GM23338 (cell line): ENCODE measurements at regions not wholly inside any gene's neighbourhood (a gene's known extent, or its start where the extent isn't known, plus 50 kb on each side); places are given as distances from the start of the nearest gene placed in this dataset.

Experiments
- ATAC-seq: fragments of 200-7000 bp; cut with Tn5 transposase; 3 replicates; pipeline ENCODE4 v1.9.1; 2020
- DNase-seq: peaks from one replicate; pipeline ENCODE4 v3.0.0-alpha.2; 2015; ENCODE audit warnings: low spot score
- H2AFZ ChIP-seq: fragments of 200-600 bp; sonication (generic); 2 replicates; pipeline ENCODE4 v1.8.0; 2016; ENCODE audit warnings: antibody characterized with exemption, mild to moderate bottlenecking, moderate library complexity
- H3F3A ChIP-seq: fragments of 200-600 bp; sonication (generic); replicated peaks from 2 replicates; pipeline ENCODE4 v1.8.0; 2017; ENCODE audit warnings: antibody characterized with exemption, mixed run types, low read depth
- H3K27ac ChIP-seq: fragments of 200-600 bp; sonication (generic); 2 replicates; pipeline ENCODE4 v1.6.1; 2016; ENCODE audit warnings: low read depth
- H3K27me3 ChIP-seq: fragments of 200-600 bp; sonication (generic); 2 replicates; pipeline ENCODE4 v1.8.0; 2016; ENCODE audit warnings: mild to moderate bottlenecking, mixed run types, moderate library complexity; ENCODE audit not compliant: insufficient read depth
- H3K36me3 ChIP-seq: fragments of 200-600 bp; sonication (generic); 2 replicates; pipeline ENCODE4 v1.8.0; 2016; ENCODE audit warnings: mild to moderate bottlenecking; ENCODE audit not compliant: insufficient read depth
- H3K4me1 ChIP-seq: fragments of 200-600 bp; sonication (generic); 2 replicates; pipeline ENCODE4 v1.8.0; 2016; ENCODE audit warnings: mild to moderate bottlenecking, moderate library complexity; ENCODE audit not compliant: insufficient read depth
- H3K4me2 ChIP-seq: fragments of 200-600 bp; sonication (generic); 2 replicates; pipeline ENCODE4 v1.7.1; 2017; ENCODE audit warnings: mixed run types
- H3K4me3 ChIP-seq: fragments of 200-600 bp; sonication (generic); 2 replicates; pipeline ENCODE4 v1.6.1; 2016; ENCODE audit warnings: mixed run types
- H3K79me2 ChIP-seq: fragments of 200-600 bp; sonication (generic); replicated peaks from 2 replicates; pipeline ENCODE4 v1.8.0; 2017; ENCODE audit warnings: mild to moderate bottlenecking; ENCODE audit not compliant: insufficient read depth
- H3K9me2 ChIP-seq: fragments of 200-600 bp; sonication (generic); 2 replicates; pipeline ENCODE4 v1.8.0; 2017; ENCODE audit not compliant: insufficient read depth
- H4K20me1 ChIP-seq: fragments of 200-600 bp; sonication (generic); replicated peaks from 2 replicates; pipeline ENCODE4 v1.8.0; 2017; ENCODE audit warnings: mild to moderate bottlenecking; ENCODE audit not compliant: insufficient read depth
- H3K27ac Mint-ChIP-seq: 2 replicates; pipeline ENCODE4 v1.8.0; 2020; ENCODE audit warnings: inconsistent platforms, mild to moderate bottlenecking, moderate library complexity, mixed read lengths
- H3K27me3 Mint-ChIP-seq: 3 replicates; pipeline ENCODE4 v1.8.0; 2022; ENCODE audit warnings: low read depth, mild to moderate bottlenecking, moderate library complexity, mixed read lengths, inconsistent platforms; ENCODE audit not compliant: insufficient read depth, poor library complexity
- H3K36me3 Mint-ChIP-seq: 3 replicates; pipeline ENCODE4 v1.8.0; 2021; ENCODE audit warnings: low read depth, mild to moderate bottlenecking, inconsistent platforms, moderate library complexity, mixed read lengths
- H3K4me1 Mint-ChIP-seq: 3 replicates; pipeline ENCODE4 v1.8.0; 2020; ENCODE audit warnings: mild to moderate bottlenecking, inconsistent platforms, mixed read lengths
- H3K4me3 Mint-ChIP-seq: 3 replicates; pipeline ENCODE4 v1.8.0; 2021; ENCODE audit warnings: moderate library complexity, mild to moderate bottlenecking, inconsistent platforms, mixed read lengths
- H3K9me3 Mint-ChIP-seq: 3 replicates; pipeline ENCODE4 v1.8.0; 2020; ENCODE audit warnings: moderate library complexity, mild to moderate bottlenecking, inconsistent platforms, mixed read lengths
- CREB1 ChIP-seq: fragments of 250-450 bp; sonication (Bioruptor Pico); IDR thresholded peaks from 2 replicates; pipeline ENCODE4 v1.5.0; 2020; ENCODE audit warnings: low read depth, mild to moderate bottlenecking, moderate library complexity
- CTCF ChIP-seq, 2 experiments: fragments of 200-600 bp in 1 of 2; sonication (generic) in 1 of 2; conservative IDR thresholded peaks; 2 replicates each; pipeline versions ENCODE4 v1.5.1 to v1.6.1; 2016 to 2017; ENCODE audit warnings: antibody characterized with exemption in 2 of 2, low read depth in 2 of 2, mild to moderate bottlenecking in 2 of 2, moderate library complexity in 1 of 2
- ETS1 ChIP-seq: IDR thresholded peaks from 2 replicates; pipeline ENCODE4 v1.6.1; 2016; ENCODE audit warnings: antibody characterized with exemption
- EZH2phosphoT487 ChIP-seq: fragments of 200-600 bp; sonication (generic); IDR thresholded peaks from one replicate; pipeline ENCODE4 v1.8.1; 2018; ENCODE audit warnings: antibody characterized with exemption; ENCODE audit not compliant: unreplicated experiment
- JUNB ChIP-seq: IDR thresholded peaks from one replicate; pipeline ENCODE4 v1.6.1; 2016; ENCODE audit warnings: antibody characterized with exemption; ENCODE audit not compliant: unreplicated experiment
- NANOG ChIP-seq: IDR thresholded peaks from 2 replicates; pipeline ENCODE4 v1.6.1; 2016; ENCODE audit warnings: antibody characterized with exemption, borderline replicate concordance
- STAT1 ChIP-seq: IDR thresholded peaks from one replicate; pipeline ENCODE4 v1.6.1; 2016; ENCODE audit warnings: antibody characterized with exemption; ENCODE audit not compliant: unreplicated experiment
- ZNF114 ChIP-seq: fragments of 250-450 bp; sonication (Bioruptor Pico); IDR thresholded peaks from 2 replicates; pipeline ENCODE4 v1.5.0; 2020; ENCODE audit warnings: mild to moderate bottlenecking, moderate library complexity
- TF ChIP-seq, protein P1 (sequence below): IDR thresholded peaks from one replicate; pipeline ENCODE4 v1.6.1; 2018; ENCODE audit warnings: antibody characterized with exemption; ENCODE audit not compliant: unreplicated experiment

- no peak for TF ChIP-seq CTCF (conservative IDR thresholded peaks at IDR 0.05; ENCODE audit: low read depth in 2 of 2)
- no peak for TF ChIP-seq ETS1
- no peak for TF ChIP-seq NANOG
- TF ChIP-seq CREB1 (CRISPR knock-in tag) = no peak
- TF ChIP-seq ZNF114 (CRISPR knock-in tag) = no peak
These were observed 185.9 kb downstream of the ANAPC1 start (continued) for GRCh38 chr2:111698089-111698488.

- Histone ChIP-seq H3K9me2 (no peaks in the 10 kb centered on the region), H3F3A (no peaks in the 10 kb centered on the region), H3K4me3 (no peak overlapping the region), H2AFZ (peak overlapping the region; percentile 83; the same call in 1 of the 2 replicates), H3K36me3 (no peaks in the 10 kb centered on the region), H3K4me2 (no peak overlapping the region), H3K79me2 (no peaks in the 10 kb centered on the region), H3K27me3 (no peaks in the 10 kb centered on the region), H3K27ac (no peak overlapping the region), H4K20me1 (no peaks in the 10 kb centered on the region), H3K4me1 (peaks cover 4% of the 10 kb centered on the region; the same call in 1 of the 2 replicates)
- peaks cover 20% of the 10 kb centered on the region for H3K4me1 Mint-ChIP-seq
- no peak overlapping the region for H3K4me3 Mint-ChIP-seq
- peaks cover 4% of the 10 kb centered on the region; the same call in 1 of the 3 replicates for H3K9me3 Mint-ChIP-seq
- H3K27ac Mint-ChIP-seq = peak overlapping the region; percentile 89
- ATAC-seq (no peak), DNase-seq (peak; percentile 50)
- TF ChIP-seq STAT1 = no peak
- peak in 1 of 2 experiments; percentile 56; a peak in 2 of 4 replicates for TF ChIP-seq CTCF (conservative IDR thresholded peaks at IDR 0.05; ENCODE audit: low read depth in 2 of 2)
- peaks cover 13% of the 10 kb centered on the region; the same call in 2 of the 3 replicates for H3K36me3 Mint-ChIP-seq
- H3K27me3 Mint-ChIP-seq = peaks cover 18% of the 10 kb centered on the region
These were observed 185.0 kb downstream of the ANAPC1 start for GRCh38 chr2:111698743-111699554.

DNA sequence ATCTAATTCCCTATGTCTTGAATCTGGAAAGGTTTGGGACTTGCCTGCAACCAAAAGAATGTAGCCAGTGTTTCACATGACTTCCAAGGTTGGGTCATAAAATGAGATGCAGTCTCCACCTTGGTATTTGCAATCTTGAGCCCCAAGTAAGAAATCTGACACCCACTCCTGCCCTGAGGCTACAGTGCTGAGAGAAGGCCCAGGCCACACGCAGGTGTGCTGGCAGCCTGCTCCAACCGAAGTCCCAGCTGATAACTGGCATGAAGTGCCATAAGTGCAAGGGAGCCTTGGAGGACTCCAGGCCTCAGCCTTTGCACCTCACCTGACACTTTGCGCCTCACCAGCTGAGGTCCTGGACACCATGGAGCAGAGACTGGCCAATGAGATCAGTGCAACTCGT, 182.7 kb downstream of the ANAPC1 start:
- peak overlapping the region; percentile 45; the same call in 1 of the 2 replicates for H2AFZ ChIP-seq
- H3K4me3 ChIP-seq = no peak overlapping the region
- H3K27me3 Mint-ChIP-seq = peaks cover 22% of the 10 kb centered on the region
- H3K79me2 ChIP-seq = no peaks in the 10 kb centered on the region
- no peak overlapping the region for H3K27ac ChIP-seq
- H3K4me3 Mint-ChIP-seq = no peak overlapping the region
- H3K36me3 Mint-ChIP-seq = 0 out of 3 replicates have a peak, but pooled peaks cover under 1% of the 10 kb centered on the region
- H3K36me3 ChIP-seq = no peaks in the 10 kb centered on the region
- H3K9me3 Mint-ChIP-seq = no peaks in the 10 kb centered on the region
- peaks cover 4% of the 10 kb centered on the region; the same call in 1 of the 2 replicates for H3K4me1 ChIP-seq
- no peak overlapping the region for H3K4me2 ChIP-seq
- H3K27me3 ChIP-seq = no peaks in the 10 kb centered on the region
- DNase-seq (no peak), ATAC-seq (no peak)
- H3K4me1 Mint-ChIP-seq = peaks cover 40% of the 10 kb centered on the region
- H3K27ac Mint-ChIP-seq = no peak overlapping the region
- H3F3A ChIP-seq = peaks cover 7% of the 10 kb centered on the region
- H3K9me2 ChIP-seq = no peaks in the 10 kb centered on the region
- H4K20me1 ChIP-seq = no peaks in the 10 kb centered on the region
- no peak for TF ChIP-seq CREB1 (CRISPR knock-in tag)
- no peak for TF ChIP-seq STAT1
- no peak for TF ChIP-seq EZH2phosphoT487
- no peak for TF ChIP-seq ETS1
- no peak for TF ChIP-seq NANOG
- no peak for TF ChIP-seq JUNB
- TF ChIP-seq, protein P1, sequence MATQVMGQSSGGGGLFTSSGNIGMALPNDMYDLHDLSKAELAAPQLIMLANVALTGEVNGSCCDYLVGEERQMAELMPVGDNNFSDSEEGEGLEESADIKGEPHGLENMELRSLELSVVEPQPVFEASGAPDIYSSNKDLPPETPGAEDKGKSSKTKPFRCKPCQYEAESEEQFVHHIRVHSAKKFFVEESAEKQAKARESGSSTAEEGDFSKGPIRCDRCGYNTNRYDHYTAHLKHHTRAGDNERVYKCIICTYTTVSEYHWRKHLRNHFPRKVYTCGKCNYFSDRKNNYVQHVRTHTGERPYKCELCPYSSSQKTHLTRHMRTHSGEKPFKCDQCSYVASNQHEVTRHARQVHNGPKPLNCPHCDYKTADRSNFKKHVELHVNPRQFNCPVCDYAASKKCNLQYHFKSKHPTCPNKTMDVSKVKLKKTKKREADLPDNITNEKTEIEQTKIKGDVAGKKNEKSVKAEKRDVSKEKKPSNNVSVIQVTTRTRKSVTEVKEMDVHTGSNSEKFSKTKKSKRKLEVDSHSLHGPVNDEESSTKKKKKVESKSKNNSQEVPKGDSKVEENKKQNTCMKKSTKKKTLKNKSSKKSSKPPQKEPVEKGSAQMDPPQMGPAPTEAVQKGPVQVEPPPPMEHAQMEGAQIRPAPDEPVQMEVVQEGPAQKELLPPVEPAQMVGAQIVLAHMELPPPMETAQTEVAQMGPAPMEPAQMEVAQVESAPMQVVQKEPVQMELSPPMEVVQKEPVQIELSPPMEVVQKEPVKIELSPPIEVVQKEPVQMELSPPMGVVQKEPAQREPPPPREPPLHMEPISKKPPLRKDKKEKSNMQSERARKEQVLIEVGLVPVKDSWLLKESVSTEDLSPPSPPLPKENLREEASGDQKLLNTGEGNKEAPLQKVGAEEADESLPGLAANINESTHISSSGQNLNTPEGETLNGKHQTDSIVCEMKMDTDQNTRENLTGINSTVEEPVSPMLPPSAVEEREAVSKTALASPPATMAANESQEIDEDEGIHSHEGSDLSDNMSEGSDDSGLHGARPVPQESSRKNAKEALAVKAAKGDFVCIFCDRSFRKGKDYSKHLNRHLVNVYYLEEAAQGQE = no peak
- no peak for TF ChIP-seq ZNF114 (CRISPR knock-in tag)
